ENCODE measurements at regions not wholly inside any gene's neighbourhood (a gene's known extent, or its start where the extent isn't known, plus 50 kb on each side); places are given as distances from the start of the nearest gene placed in this dataset.

GRCh38 chr7:114860206-114860605 is 61.7 kb upstream of the MDFIC start:
- DNase-seq = no peak

DNA sequence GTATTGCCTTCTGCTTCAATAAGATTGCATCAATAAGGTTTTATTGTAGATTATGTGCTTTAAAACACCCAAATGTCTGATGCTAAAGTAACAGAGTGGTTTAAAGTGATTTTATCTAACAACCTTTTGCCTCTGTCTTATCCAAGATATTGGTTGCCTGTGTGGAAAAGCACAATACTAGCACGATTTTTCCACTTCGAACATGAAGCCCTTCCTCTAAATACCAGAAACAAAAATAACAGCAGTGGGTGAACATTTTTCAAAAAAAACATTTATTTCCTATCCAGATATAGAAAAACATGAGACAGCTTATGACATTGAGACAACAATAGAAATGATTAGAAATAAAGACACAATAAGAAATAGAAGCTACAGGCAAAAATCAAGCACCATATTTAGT is 59.5 kb upstream of the MDFIC start:
- DNase-seq = no peak

- no peak for DNase-seq
Measured at GRCh38 chr7:114864278-114864677, 57.6 kb upstream of the MDFIC start.

- peak; percentile 75 for DNase-seq
Measured at GRCh38 chr7:114865564-114865963, 56.3 kb upstream of the MDFIC start.

Measured in activated CD8-positive, alpha-beta memory T cell treated with anti-CD3 and anti-CD28 coated beads for 24 hours (primary cell).